ENCODE measurements at regions not wholly inside any gene's neighbourhood (a gene's known extent, or its start where the extent isn't known, plus 50 kb on each side); places are given as distances from the start of the nearest gene placed in this dataset.
"Not testable (repeated sequence)": the region's sequence is repeated elsewhere in the genome, so short reads cannot be mapped to it uniquely, and the experiment has no call there.

DNA sequence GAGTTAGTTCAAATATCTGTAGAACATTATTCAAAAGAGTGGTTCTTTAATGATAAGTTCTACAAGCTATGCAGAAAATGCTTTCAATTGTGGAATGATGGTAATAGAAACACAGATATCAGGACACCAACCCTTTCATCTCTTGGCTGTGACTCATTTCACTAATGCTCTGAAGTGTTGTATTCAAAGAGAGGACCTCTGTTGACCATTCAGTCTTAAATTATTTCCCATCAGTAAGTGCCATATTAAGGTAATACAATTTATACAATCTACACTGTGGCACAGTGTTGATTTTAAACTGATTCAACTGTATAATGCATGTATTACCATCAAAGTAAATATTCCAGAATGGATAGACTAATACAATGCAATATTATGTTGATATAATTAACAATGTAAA is 289.0 kb upstream of the ADGRL3 start:
- FAIRE-seq (no peak), DNase-seq (ENCODE audit: low spot score in 2 of 2) (no peak)

DNA sequence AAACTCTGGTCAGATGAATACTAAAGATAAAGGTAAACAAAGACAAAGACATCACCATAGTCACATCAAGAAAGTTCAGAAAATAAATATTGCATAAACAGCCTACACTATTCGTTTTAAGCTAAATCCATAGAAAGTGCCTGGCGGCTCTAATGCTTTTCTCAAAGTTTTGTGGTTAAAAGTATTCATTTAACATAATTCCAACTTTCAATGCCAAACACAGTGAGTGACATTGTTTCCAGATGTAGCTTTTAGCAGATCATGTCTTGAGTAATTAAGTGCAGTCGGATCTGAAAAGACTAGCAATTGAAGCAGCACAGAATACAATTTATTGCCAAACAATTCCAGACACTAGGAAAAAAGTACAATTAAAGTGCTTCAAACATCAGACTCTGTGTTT is 287.1 kb upstream of the ADGRL3 start:
- DNase-seq (ENCODE audit: low spot score in 2 of 2) (no peak), FAIRE-seq (no peak)

DNA sequence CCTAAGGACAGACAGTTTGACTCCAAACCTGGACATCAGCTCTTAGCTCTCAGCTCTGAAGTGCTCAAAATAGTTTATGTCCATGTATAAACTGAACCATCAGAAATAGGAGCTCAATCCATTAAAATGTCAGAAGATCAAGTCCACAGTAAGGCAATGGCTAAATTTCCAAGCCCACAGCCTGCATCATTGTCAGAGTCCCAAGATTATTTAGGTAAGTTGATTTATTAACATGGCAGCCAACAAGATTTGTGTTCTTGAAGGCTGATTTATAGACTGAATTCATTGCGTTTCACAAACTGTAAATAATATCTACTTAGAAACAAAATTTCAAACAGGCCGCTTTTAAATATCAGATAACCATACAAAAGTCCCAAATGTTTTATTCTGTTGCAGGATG is 286.5 kb upstream of the ADGRL3 start:
- FAIRE-seq, result no peak

DNA sequence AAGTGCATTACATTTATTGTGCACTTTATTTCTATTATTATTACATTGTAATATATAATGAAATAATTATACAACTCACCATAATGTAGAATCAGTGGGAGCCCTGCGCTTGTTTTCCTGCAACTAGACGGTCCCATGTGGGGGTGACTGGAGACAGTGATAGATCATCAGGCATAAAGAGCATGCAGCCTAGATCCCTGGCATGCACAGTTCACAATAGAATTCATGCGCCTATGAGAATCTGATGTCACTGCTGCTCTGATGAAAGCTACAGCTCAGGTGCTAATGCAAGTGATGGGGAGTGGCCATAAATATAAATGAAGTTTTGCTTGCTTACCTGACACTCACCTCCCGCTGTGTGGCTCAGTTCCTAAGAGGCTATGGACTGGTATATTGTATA is 278.4 kb upstream of the ADGRL3 start:
- not testable (repeated sequence) for FAIRE-seq; DNase-seq (ENCODE audit: low spot score in 2 of 2)

More for the DNA sequence above, 286.5 kb upstream of the ADGRL3 start:
- DNase-seq (ENCODE audit: low spot score in 2 of 2), result no peak

DNA sequence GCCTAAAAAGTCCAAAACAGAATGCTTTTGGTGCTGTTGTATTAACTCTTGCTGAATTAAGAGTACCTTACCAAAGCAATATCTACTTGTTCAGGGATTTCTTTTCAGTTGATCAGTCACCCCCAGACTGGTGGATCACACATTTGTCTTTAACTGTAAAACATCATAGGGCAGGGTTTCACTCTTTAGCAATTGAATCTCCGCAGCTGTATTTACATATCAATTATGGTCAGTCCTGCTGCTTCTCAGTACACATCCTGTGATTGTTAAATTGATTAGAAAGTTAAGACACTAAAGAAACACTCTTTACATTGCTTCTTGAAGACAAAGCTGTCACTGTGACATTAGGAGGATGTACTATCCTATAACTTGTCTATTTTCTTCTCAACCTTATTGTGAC is 277.1 kb upstream of the ADGRL3 start:
- FAIRE-seq (no peak), DNase-seq (ENCODE audit: low spot score in 2 of 2) (no peak)

DNA sequence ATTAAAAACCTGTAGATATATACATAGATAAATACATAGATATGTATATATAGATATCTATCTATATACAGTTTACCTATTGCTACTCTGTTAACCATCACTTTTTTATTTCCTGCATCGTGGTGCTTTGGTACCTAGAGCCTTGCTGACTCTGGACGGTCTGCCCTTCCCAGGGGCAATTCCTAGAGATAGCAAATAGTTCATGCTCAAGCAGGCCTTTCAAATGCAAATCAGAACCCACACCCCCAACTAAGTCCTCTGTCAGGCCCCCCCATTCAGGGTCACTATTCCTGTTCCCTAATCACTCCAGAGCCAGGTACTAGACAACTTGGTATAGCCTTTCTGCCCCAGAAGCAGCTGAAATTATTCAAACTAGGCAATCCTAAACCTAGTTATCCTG is 273.5 kb upstream of the ADGRL3 start:
- no peak for DNase-seq (ENCODE audit: low spot score in 2 of 2)
- FAIRE-seq, result no peak

DNA sequence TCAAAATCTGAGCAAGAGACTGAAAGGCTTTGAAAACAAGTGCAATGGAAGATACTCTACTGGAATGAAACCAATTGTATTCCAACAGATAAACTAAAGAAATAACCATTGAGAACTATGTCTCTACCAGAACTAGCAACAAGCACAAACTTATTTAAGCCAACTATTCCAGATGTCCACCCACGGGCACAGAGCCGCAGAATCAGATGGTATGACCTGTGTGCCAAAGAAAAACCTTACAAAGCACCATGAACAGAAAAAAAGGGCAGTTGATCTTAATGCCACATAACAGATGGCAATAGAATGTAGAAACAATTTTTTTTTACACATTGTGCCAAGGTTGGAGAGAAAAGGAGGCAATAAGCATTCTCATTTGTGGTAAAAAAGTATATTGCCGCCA is 269.3 kb upstream of the ADGRL3 start:
- DNase-seq (ENCODE audit: low spot score in 2 of 2) (no peak), FAIRE-seq (no peak)

DNA sequence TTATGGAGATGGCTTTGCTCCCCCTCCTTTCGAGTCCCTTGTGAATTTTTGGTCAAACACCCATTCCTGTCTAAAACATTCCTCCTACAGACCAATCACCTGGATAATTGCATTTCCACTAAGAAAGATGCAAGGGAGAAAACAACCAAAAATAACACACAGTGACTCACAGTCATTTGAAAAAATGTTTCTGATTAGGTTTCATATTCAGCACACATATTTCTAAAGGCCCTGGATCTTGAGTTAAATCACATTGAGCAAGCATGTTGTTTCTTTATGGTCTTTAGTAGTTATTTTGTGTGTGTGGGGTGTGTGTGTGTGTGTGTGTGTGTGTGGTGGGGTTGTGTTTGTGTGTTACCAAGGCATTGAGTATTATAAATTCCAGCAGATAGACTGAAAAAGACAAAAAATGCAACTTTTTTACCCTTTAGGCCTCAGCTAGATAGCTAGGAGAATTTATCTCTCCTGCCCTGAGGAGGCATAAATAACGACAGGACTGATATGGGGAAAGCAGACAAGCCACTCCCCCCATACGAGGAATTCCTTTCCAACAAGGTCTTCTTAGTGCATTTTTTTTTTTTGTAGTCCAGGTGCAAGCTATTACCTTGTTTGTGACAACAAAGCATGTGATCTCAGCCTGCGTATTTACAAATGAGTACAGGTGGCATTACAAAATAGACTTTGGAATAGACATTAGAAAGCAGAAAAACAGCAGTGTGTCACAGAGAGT is 265.4 kb upstream of the ADGRL3 start:
- no peak for FAIRE-seq
- no peak for DNase-seq (ENCODE audit: low spot score in 2 of 2)

DNA sequence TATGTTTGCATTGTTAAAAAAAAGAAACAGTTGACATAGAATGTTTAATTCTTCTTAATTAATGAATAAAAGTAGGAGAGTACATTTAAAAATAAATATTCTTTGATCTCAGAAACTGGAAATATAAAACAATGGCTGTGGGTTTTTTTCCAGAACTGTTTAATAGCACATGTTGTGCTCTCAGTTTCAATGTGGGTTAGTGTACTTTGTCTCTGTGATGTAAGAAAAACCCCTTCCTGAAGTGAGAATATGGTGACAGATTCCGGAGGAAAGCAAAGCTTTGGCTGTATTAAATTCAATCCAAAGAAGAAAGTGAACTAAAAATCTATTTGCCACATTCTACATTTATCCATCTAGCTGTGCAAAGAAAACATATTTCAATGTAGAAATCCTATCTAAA is 261.9 kb upstream of the ADGRL3 start:
- no peak for FAIRE-seq
- DNase-seq (ENCODE audit: low spot score in 2 of 2), result no peak

DNA sequence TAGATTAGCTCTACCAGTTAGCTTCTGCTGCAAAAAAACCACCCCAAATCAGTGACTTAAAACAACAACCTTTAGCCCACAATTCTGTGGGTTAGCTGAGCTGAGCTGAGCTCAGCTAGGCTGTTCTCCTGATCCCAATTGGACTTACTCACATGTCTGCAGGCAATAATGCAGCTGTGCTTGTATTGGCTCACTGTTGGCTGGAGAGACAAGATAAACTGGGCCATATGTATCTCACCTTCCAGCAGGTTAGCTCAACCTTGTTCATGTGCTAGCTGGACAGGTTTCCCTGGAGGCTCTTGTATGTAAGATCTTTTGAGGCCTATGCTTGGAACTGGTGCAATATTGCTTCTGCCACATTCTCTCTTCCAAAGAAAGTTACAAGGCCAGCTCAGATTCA is 261.5 kb upstream of the ADGRL3 start:
- FAIRE-seq, result no peak
- no peak for DNase-seq (ENCODE audit: low spot score in 2 of 2)

DNA sequence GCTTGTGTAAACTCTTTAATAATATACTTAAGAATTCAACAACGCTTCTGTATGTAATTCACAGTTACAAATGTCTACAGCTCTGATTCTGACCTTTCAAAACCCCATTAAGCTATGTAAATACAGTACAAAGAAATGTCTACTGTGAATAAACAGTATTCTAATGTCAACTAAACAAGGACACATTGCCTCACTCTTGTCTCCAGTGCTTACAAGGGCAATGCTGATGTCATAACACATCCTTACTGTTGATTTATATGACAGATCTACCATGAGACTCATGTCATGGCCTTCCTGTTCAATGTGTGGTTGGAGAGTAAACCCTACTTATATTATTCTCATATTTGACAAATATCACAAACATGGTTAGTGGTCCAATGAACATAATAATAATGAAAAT is 256.1 kb upstream of the ADGRL3 start:
- DNase-seq (ENCODE audit: low spot score in 2 of 2) (no peak), FAIRE-seq (no peak)

DNA sequence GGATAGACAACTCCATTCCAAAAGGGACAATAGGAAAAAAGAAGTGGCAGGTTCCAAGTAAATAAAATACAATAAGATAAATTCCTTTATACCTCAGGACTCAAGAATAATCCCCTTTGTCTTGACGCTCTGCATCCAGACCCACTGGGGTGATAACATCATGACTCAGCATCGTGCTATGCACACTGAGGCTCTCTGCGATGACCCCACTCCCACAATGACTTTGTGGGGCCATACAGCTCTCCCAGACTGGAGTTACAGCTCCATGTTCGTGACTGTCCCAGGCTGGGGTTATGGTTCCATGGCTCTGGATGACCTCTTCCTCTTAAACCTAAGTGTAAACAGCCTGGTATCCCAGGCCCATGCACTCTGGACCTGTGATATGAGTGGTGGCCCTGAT is 254.5 kb upstream of the ADGRL3 start:
- no peak for FAIRE-seq
- DNase-seq (ENCODE audit: low spot score in 2 of 2), result no peak

DNA sequence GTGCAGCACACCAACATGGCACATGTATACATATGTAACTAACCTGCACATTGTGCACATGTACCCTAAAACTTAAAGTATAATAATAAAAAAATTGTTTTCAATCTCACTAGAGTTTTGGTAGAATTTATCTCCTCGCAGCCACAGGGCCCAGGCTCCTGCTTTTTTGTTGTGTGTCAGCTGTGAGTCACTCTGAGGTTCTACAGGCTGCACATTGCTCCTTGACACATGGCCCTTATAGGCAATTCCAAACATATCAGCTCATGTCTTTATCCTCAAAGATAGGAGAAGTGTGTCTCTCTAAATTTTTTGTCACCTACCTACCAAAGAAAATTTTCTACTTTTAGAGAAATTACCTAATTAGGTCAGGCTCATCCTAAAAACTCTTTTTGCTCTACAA is 252.1 kb upstream of the ADGRL3 start:
- DNase-seq (ENCODE audit: low spot score in 2 of 2) (no peak), FAIRE-seq (no peak)

DNA sequence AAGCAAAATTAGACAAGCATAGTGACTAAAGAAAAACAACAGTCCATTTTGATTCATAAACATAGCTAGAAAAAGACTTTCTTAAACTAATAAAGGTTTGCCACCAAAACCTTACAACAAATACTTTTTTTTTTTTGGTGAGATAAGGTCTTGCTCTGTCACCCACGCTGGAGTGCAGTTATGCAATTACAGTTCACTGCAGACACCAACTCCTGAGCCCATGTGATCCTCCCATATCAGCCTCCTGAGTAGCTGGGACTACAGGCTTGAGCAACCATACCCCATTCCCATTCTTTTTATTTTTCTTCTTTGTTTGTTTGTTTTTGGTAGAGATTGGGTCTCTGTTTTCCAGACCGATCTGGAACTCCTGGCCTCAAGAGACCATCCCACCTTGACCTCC is 247.2 kb upstream of the ADGRL3 start:
- DNase-seq (ENCODE audit: low spot score in 2 of 2) (no peak), FAIRE-seq (no peak)

DNA sequence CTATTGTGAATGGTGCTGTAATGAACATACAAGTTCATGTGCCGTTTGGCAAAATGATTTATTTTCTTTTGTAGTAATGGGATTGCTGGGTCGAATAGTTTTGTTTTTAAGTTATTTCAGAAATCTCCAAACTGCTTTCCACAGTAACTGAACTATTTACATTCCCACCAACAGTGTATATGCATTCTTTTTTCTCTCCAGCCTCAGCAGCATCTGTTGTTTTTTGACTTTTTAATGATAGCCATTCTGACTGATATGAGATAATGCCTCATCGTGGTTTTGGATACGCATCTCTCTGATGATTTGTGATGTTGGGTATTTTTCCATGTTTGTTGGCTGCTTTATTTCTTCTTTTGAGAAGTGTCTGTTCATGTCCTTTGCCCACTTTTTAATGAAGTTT is 246.3 kb upstream of the ADGRL3 start:
- FAIRE-seq (no peak), DNase-seq (ENCODE audit: low spot score in 2 of 2) (no peak)

DNA sequence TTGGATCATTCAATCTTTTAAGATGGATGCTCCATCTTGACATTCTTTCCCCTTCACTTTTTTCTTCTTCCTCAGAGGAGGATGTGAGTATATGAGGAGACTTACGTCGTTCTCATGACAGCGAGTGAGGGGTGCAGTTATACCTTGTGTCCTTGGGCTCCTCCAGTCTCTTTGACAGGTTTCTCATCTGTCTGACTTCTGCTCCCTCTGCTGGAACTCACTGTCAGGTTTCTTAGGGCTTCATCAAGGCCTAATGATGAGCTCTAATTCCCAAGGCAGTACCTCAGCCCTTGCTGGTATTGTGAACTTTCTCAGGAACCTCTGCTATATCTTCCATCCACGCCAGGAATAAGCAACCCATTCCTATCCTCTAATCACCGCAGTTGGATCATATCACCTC is 237.8 kb upstream of the ADGRL3 start:
- no peak for FAIRE-seq
- DNase-seq (ENCODE audit: low spot score in 2 of 2), result no peak

DNA sequence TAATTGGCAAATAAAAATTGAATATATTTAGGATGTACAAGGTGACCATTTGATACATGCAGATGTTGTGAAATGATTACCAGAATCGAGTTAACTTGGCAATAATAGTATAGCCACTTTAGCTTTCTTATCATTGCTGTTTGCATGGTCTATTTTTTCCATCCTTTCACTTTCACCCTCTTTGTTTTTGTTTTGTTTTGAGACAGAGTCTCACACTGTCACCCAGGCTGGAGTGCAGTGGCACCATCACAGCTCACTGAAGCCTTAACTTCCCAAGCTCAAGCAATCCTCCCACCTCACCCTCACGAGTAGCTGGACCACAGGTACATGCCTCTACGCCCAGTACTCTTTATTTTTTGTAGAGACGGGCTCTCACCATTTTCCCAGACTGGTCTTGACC is 218.6 kb upstream of the ADGRL3 start:
- DNase-seq (ENCODE audit: low spot score in 2 of 2), result no peak
- FAIRE-seq, result no peak

DNA sequence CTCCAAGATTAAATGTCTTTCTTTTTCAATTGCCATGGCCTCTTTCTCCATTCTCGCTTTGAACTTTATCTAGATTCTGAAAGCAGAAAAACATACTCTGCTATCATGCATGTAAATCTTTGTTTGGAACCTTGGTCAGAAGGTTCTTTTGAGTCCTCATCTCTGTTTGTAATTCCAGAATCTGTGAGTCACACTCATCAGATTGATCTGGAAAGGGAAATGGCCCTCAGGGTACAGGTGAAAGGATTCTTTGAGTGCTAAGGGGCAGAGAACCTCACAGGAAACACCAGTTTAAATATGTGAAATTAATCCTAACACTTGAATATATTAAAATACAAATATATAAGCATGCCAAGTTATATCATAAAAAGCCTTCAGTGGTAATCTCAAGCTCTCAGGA is 211.0 kb upstream of the ADGRL3 start:
- FAIRE-seq (no peak), DNase-seq (ENCODE audit: low spot score in 2 of 2) (no peak)

DNA sequence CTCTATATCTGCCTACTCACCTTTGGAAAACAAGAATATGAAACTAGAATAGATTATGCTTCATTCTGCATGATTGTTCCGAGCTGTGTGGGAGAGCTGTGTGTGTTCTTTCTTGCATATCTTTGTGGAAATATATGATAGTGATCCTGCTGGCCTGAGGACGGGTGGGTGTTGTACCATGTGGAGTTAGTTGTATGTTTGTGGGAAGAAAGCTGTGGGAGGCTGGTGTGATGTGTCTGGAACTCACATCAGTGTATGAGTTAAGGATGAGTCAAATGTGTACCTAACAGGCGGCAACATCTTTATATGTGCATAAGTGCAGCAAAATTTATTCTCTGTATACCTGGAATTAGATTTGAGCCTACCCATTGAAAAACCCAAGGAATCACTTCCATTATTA is 208.1 kb upstream of the ADGRL3 start:
- no peak for DNase-seq (ENCODE audit: low spot score in 2 of 2)
- FAIRE-seq, result no peak

DNA sequence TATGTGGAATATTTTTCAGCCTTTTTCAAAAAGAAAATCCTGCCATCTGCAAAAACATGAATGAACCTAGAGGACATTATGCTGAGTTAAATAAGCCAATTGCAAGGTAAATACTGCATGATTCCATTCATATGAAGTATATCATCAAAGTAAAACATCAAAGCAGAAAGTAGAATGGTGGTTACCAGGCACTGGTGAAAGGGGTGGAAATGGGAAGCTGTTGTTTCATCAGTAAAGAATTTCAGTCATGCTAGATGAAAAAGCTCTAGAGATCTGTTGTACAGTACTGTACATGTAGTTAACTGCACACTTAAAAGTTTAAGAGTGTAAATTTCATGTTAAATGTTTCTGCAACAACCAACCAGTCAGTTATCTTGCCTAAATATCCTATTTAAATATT is 196.8 kb upstream of the ADGRL3 start:
- no peak for DNase-seq (ENCODE audit: low spot score in 2 of 2)
- FAIRE-seq, result no peak

DNA sequence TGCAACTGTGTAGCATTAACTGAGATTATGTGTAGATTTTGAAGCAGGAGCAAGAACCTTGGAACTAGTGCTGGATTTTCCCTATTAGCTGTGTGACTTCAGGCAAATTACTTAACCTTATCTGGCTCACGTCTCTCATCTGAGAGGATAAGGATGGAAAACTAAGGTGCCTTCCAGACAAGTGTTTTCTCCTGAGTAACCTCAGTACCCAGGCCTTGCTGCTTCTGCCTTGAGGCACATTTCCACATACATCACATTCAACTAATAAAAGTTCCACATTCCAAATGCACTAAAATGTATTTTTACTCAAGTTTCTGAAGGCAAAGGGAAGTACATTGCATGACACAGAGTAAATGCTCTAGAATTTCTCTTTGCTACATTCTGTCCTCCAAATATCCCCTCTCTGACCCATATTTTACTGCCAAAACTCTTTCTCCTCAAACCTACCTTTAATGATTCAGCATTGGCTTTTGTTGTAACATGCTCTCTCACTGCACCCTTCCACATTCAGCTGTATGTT is 195.4 kb upstream of the ADGRL3 start:
- FAIRE-seq (no peak), DNase-seq (ENCODE audit: low spot score in 2 of 2) (no peak)

DNA sequence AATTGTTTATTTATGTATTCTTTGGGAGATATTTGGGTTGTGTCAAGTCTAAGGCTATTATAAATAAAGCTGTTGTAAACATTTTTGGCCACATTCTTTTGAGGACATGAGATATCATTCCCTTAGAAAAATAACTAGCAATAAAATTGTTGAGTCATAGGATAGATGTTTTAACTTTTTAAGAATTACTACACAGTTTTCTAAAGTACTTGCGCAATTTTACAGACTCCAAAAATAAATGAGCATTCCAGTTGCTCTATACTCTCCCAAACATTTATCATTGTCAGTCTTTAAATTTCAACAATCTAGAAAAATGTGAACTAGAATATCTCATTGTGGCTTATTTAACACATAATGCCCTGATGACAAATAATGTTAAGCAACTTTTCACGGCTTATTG is 189.1 kb upstream of the ADGRL3 start:
- DNase-seq (ENCODE audit: low spot score in 2 of 2), result no peak
- no peak for FAIRE-seq

DNA sequence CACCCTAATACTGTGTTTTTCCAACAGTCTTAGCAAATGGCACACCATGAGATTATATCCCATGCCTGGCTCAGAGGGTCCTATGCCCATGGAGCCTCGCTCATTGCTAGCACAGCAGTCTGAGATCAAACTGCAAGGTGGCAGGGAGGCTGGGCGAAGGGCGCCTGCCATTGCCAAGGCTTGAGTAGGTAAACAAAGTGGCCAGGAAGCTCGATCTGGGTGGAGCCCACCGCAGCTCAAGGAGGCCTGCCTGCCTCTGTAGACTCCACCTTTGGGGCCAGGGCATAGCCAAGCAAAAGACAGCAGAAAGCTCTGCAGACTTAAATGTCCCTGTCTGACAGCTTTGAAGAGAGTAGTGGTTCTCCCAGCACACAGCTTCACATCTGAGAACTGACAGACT is 188.2 kb upstream of the ADGRL3 start:
- not testable (repeated sequence) for FAIRE-seq

More for the DNA sequence above, 188.2 kb upstream of the ADGRL3 start:
- not testable (repeated sequence) for DNase-seq (ENCODE audit: low spot score in 2 of 2)
